ACHN (cell line): ENCODE measurements at regions not wholly inside any gene's neighbourhood (a gene's known extent, or its start where the extent isn't known, plus 50 kb on each side); places are given as distances from the start of the nearest gene placed in this dataset.
A peak's percentile ranks its signal among the peaks of the same experiment; 100 is the strongest.

Source experiments
- DNase-seq: peaks from one replicate; pipeline ENCODE4 v3.0.0-alpha.2; 2015
- in situ Hi-C: cut with HindIII; loops from 2 replicates; pipeline ENCODE4 v1.10.0; 2017; ENCODE audit warnings: low sequenced_read_pairs, low pct_ligation_motif_present, low pct_unique_long_range_greater_than_20kb

GRCh38 chr6:40721271-40721952 lies 134.2 kb upstream of the LRFN2 start:
- DNase-seq = no peak
- in situ Hi-C loops = no loop called here

- no peak for DNase-seq
- in situ Hi-C loops = no loop called here
These were observed 133.2 kb upstream of the LRFN2 start for GRCh38 chr6:40720375-40720748.

- in situ Hi-C loops = no loop called here
- DNase-seq = peak; percentile 31
These were observed 132.7 kb upstream of the LRFN2 start for GRCh38 chr6:40719671-40720374.

GRCh38 chr6:40718401-40718800 lies 131.2 kb upstream of the LRFN2 start:
- DNase-seq = no peak
- in situ Hi-C loops = no loop called here

- in situ Hi-C loops = no loop called here
- no peak for DNase-seq
These were observed 130.4 kb upstream of the LRFN2 start for GRCh38 chr6:40717411-40718057.

- in situ Hi-C loops = no loop called here
- DNase-seq = no peak
These were observed 128.6 kb upstream of the LRFN2 start for GRCh38 chr6:40715570-40716403.

GRCh38 chr6:40714576-40715564 lies 127.7 kb upstream of the LRFN2 start:
- DNase-seq = no peak

GRCh38 chr6:40714143-40714542 lies 127.0 kb upstream of the LRFN2 start:
- in situ Hi-C loops = no loop called here
- no peak for DNase-seq

More at GRCh38 chr6:40714576-40715564, 127.7 kb upstream of the LRFN2 start:
- in situ Hi-C loops = no loop called here

GRCh38 chr6:40713002-40713719 lies 126.0 kb upstream of the LRFN2 start:
- in situ Hi-C loops = no loop called here
- DNase-seq = no peak

- in situ Hi-C loops = no loop called here
- DNase-seq = no peak
These were observed 123.6 kb upstream of the LRFN2 start for GRCh38 chr6:40710626-40711330.

- in situ Hi-C loops = no loop called here
These were observed 120.9 kb upstream of the LRFN2 start for GRCh38 chr6:40708049-40708448.

GRCh38 chr6:40706178-40706577 lies 119.0 kb upstream of the LRFN2 start:
- in situ Hi-C loops = no loop called here
- DNase-seq = no peak

More at GRCh38 chr6:40708049-40708448, 120.9 kb upstream of the LRFN2 start:
- DNase-seq = no peak

- DNase-seq = no peak
- in situ Hi-C loops = no loop called here
These were observed 118.2 kb upstream of the LRFN2 start for GRCh38 chr6:40705354-40705753.

GRCh38 chr6:40701352-40702007 lies 114.3 kb upstream of the LRFN2 start:
- in situ Hi-C loops = no loop called here

GRCh38 chr6:40700006-40700580 lies 112.9 kb upstream of the LRFN2 start:
- no peak for DNase-seq
- in situ Hi-C loops = no loop called here

More at GRCh38 chr6:40701352-40702007, 114.3 kb upstream of the LRFN2 start:
- DNase-seq = no peak
